ENCODE measurements at regions not wholly inside any gene's neighbourhood (a gene's known extent, or its start where the extent isn't known, plus 50 kb on each side); places are given as distances from the start of the nearest gene placed in this dataset.

DNA sequence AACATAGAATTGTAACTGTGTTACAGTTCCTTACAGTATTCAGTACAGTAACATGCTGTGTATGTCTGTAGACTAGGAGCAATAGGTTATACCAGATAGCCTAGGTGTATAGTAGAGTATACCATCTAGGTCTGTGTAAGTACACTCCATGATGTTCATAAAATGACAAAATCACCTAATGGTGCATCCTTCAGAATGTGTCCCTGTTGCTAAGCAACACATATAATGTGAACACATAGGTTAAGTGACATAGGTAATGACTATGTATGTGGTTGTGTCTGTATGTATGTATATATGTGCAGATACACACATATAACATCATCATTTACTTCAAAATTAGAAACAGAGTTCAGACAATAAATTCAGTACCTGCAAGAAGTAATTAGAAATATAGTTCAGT, 146.8 kb upstream of the GAP43 start:
- DNase-seq = no peak

DNA sequence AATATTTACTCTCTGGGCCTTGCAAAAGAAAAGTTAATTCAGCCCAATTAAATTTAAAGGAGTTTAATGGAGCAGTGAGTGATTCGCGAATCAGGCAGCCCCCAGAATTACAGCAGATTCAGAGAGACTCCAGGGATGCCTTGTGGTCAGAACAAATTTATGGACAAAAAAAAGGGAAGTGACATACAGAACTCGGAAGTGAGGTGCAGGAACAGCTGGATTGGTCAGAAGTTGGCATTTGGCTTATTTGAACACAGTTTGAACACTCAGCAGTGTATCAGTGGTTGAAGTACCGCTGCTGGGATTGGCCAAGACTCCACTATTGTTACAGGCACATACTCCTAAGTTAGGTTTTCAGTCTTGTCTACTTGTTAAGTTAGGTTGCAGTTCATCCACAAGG, 145.0 kb upstream of the GAP43 start:
- no peak for DNase-seq

DNA sequence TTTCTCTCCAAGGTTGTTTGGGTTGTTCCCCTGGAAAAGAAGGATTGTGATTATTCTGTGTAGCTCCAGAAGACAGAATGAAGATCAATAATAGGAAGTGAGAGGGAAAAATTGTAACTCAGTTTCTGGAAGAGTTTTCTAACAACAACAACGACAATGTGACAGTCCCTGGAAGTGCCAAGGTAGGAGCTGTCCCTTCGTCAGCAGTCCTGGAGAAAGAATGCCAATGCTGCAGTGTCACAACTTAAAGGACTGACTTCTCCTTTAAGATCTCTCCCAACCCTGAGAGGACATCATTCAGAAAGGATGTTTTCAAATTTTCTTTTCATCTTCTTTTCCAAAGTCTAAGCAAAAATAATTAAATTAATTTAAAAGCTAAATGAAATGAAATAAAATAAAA, 136.4 kb upstream of the GAP43 start:
- no peak for DNase-seq

DNA sequence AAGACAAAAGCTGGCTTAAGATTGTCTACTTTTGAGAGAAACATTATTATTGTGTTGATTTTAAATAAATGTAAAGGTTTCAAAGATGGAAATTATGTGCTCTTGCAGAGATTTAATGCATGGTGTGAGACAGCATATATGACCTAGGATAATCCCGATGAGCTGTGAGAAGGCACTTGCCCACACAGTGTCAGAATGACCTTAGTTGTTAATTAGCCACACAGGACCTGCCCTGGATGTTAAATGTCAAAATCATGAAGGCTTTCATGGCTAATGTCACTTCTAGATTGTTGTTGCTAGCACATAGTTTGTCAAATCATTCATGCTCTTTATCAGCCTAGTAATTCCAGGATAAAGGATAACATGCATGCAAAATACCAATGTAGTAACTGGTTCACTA, 135.3 kb upstream of the GAP43 start:
- no peak for DNase-seq

DNA sequence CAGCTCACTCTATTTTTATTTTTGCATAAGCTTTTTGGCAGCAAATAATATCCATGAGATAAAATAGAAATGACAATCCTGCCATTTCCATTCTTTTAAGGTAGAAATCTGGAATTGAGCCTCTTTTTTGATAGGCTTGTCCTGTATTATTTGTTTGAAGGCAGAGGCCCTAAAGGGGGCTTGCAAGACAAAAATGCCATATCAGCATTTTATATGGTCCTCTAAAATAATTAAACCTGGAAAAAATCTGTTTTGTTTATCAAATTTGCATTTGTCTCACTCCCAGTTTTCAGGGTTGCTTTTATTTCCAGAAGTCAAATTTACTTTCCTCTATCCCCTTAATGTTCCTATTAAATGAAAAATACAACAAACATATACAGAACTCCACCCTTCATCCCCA, 134.9 kb upstream of the GAP43 start:
- DNase-seq = no peak

DNA sequence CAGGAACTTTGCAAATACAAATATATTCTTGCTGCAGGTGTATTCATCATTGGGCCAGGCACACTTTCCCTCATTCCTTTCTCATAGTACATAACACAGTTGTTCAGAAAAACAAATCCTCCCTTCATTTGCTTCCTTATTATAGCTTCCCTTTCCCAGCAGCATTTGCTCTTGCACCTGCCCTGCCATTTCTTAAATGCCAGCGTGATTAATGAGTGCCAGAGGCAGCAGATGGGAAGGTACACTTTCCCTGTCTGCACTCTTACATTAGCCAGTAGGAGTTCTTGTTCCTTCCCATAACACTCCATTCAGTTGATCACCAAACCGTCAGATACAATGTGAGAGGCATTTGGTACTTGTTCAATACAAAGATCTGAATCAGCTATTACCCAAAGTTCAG, 128.5 kb upstream of the GAP43 start:
- no peak for DNase-seq

DNA sequence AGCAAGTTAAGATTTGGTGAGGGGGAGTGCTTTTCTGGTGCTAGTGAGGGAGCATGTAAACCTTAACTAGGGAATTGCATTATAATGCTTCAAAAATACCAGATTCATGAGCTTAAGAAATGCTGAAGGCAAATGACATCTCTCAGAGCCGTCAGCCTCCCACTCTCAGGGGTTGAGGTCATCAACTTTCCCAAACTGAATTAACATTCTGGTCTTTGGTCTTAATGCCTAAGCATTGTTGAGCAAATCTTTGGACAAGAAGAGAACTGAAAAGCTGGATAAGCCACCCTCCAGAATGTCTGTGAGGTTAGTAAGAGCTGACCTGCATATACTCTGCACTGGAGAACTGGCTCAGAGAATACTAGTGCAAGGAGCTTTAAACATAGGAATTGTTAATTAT, 124.9 kb upstream of the GAP43 start:
- DNase-seq = no peak

DNA sequence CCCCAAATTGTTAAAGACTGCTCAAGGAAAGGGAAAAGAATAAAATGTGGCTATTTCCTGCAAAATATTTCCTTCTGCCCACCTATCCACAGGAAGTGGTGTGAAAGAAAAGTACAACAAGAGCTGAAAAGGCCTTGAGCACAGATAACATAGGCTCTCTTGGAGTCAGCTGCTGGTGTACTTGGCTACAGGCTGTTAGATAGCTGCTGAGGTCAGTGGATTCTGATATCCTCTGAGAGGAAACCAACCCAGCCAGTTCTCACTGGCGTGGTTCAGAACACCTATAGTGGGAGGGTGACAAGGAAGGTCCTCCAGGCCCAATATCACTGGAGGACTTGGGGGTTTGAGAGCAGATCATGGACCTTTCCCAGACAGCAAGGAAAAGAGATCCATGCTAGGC, 124.4 kb upstream of the GAP43 start:
- DNase-seq = no peak

DNA sequence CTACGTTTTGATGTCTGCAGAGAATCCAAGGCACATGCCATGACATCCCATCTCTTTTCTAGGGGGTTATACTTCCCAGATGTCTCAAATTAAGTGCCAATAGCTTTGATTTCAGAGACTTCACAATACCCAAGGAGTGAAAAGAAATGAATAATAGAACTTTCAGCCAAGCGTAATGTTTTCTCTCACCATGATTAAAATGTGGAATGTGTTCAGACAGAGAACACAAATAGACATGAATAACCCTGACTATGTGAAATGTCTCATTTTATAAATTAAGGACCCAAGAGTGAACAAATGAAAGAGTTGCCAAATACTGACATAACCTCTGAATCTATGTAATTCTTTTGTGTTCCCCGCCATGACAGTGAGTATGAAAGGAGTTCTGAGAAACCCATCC, 123.6 kb upstream of the GAP43 start:
- DNase-seq = no peak

DNA sequence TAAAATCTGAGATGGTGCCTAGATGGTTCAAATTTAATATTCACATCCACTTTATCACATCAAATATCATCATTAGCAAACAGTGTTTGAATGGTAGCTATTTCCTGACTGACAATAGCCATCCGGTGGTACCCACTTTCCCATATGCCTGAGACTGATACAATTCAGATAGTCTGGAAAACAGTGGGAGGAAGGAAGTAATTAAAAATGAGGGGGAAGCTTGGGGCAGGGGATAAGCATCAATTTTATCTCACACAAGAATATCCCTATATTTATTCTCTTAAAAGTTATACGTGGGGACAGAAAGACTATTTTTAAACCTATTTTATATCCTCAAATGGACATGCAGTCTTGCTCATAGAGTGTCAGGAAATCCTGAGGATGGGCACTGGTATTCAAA, 122.5 kb upstream of the GAP43 start:
- DNase-seq = no peak

DNA sequence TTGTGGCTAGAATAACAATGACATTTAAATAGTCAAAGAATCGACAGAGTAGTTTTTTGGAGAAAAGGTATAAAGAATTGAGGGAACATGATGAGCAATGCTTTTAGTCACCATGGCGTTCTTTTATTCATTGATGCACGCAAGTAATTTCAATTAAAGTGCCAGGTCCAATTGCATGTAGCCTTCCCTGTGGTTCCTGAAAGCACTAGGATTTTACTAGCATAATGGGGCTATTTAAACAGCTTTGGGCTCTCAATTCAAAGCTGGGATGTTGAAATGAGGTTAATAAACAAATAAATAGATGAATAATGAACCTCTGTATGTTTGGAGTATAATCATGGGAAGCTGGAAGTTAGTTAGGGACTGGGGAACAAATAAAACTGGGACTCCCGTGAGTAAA, 121.2 kb upstream of the GAP43 start:
- no peak for DNase-seq

DNA sequence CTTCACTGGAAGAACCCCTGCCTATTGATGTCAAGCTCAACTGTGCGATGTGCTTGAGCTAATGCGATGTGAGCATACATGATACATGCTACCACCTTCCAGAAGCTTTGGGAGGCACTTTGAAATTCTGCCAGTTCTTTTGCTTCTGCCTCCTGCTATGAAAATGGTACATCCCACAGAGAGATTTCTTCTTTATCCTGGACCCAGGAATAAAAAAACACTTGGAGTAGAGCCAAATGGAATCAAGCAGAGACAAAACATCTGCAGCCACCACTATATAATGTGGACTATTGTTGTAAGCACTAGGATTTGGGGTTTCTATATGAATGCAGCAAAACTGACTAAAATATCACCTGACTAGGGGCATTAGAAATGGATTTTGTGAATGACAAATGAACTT, 119.9 kb upstream of the GAP43 start:
- no peak for DNase-seq

DNA sequence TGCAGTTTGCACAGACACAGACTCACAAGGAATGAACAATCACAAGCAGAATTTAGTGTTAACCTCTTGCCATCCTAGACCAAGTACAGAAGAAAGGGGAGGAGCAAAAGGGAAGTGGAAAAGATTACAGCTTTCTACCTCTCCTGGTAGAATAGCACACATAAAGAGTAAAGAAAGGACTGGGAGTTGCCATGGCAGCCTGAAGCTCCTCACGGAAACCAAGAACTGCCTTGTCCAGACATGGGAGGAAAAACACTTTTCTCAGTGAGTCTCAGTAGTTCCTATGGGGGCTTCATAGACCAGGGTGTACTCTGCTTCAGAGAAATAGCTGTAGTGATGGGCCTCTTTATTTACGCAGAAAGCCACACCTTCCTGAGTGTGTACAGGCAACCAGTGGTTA, 114.7 kb upstream of the GAP43 start:
- DNase-seq = no peak

DNA sequence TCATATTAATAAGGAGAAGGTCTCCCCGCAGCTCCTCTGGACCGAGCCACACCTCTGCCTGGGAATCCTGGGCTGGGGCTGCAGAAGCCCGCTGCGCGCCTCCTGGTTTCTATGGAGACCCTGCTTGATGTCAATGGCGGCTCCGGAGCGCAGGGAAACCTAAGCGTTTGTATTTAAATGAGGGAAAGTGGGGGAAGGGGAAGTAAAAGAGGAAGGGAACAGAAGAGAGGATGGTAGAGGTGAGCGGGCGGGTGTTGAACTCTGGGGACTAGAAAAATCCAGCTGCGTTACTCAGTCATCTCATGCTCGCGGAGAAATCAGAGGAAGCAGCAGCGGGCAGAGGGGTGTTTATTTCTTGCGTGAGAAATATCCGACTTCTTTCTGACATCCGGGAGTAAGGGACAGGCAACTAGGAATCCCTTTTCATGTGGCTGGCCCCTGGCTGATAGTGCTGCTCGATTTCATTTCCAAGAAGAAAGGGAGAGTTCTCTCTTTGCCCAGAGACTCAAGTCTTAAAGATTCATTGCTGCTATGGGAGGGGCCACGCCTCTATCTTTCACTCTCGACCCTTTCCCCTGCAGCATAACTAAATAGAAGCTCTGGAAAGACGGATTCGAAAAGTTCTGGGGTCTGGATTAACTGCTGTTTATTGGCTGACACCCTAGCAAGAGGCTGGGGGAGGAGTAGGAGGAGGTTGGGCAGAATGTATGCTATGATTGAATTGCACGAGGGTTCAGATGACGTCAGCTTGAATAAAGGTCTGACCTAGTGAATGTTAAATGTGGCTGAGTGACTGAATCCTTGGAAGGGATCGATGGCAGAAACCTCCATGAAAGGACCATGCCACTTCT, 110.5 kb upstream of the GAP43 start:
- DNase-seq = peak; percentile 27

DNA sequence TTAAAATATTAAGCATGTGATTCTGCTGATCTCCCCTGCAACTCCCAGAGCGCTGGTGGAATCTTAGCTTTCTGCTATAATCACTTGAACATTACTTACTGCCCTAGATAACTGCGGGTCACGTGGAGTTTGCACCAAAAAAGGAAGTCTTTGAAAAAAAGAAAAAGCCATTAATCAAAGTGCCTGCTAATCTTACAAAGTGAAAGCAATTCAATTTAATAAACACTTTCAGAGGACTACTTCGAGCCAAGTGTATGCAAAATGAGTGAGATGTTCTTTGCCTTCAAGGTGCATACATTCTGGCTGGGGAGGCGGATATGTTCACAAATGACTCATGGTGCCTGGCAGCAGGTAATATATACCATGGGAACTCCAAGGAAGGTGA, 109.9 kb upstream of the GAP43 start:
- DNase-seq = no peak

DNA sequence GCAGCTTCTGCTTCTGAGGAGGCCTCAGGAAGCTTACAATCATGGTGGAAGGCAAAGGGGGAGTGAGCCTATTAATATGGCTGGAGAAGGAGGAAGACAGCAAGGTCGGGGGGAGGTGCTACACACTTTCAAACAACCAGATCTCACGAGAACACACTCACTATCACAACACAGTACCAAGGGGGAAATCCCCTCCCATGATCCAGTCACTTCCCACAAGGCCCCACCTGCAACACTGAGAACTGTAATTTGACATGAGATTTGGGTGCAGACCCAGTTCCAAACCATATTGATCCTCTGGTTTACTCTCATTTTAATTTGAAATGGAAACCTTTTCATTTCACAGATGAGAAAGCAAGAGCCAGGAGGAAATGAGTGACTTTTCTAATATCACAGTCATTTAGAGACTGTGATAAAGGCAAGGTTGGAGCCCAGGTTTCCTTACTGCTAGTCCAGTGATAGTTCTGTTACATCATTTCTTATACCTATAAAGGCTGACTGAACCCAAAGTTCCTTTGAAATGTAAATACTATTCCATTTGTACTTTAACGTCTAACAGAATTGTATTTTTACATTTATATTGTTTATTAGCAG, 105.8 kb upstream of the GAP43 start:
- no peak for DNase-seq

DNA sequence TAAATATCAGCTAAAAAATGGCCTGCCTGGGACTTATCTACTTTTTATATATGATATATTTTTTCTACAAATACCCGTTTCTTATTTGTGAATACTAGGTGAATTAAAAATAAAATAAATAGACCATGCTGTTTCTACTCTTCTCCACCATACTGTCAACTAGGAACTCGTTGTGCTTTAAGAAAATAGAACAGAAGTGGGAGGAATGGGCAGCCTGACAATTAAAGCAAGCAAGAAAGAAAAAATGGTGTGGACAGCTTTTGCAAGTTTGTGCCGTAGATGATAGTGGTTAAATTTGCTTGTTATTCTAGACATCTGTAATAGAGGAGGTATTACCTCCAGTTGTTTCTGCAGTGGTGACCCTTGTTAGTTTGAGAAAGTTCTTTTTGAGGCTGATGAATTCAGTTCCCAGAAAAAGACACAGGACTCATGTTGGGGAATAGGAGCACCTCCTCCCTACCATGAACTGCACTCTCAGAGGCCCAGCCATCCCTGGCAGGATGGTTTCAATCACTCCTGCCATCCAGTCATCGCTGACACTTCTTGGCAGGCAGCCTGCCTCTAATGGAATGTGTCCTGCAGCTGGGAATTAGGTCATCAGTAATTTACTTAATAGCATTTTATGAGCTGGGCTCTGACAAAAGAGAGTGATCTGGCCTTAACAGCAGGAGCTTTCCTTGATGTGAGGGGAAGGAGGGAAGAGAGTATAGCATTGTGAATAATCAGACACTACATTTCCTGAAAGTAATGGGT, 105.0 kb upstream of the GAP43 start:
- DNase-seq = no peak

DNA sequence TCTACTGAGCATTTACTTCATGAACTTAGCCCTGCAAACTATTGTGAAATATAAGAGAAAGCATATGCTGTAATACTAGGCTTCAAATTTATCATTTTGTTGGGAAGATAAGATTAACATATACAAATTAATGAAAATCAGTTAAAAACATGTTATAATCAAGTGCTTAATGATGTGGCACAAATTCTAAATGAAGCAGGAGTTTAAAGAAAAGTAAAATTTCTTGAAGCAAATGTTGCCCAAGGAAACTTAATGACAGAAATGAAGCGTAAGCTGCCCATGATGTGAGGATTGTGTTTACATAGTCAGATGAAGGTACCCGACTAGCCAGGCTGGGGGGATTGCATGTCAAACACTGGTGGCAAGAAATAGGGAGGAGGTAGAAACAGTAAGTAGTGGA, 103.1 kb upstream of the GAP43 start:
- no peak for DNase-seq

DNA sequence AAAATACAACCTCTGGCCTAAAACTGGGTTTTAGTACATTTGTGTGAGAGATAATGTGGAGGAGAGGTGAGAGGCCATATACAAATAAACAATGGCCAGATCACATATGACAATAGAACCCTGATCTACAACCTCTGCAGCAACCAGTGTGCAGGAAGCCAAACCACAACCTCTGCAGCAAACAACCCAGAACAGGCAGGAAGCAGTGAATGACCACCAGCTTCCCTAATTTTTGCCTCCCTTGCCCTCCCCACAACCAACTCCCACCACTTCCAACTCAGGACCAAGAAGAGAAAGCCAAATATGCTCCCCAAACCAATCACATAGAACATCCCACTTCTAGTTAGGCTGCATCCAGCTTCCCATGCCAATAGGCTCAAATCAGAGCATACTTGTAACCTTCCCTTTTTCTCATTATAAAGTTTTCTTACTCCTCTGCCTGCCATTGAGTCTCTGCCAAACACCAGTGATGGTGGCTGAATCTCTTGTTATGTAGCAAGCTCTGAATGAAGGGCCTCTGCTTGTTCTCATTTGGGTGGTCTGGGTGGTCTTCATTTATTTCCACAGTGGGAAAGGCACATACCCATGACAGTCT, 102.6 kb upstream of the GAP43 start:
- DNase-seq = no peak

DNA sequence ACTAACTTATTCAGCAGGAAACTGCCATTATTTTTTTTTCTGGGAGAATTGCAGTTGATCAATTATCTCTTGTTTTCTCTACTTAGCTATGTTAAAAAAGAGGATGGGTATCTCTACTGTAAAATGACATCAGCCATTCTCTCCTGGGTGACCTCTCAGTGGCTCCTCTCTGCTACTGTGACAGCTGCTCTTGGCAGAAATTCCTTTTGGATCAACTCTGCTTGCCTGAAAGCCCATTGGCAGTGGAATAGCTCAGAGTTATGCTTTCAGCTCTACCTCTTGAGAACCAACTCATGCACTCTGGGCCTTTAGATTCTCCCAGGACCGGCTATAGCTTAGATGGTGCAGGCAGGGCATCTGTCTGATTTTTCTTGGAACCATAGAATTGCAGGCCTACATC, 99.9 kb upstream of the GAP43 start:
- DNase-seq = no peak

DNA sequence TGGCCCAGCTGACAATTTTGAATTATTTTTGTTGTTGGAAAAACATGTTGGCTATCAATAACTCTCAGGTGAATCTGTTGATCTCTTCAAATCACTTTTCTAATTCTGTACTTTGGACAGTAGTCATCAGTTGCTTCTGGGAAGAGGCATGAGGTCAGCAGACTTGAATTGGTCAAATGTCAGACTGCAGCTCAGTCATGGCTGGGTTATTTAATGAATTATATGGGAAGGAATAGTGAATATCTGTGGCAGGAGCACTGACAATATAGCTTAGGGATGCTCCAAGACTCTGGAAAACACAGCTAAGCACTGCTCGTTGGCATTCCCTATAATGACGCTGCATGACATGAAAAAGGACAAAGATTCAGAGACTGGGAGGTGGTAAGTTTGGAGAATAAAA, 98.8 kb upstream of the GAP43 start:
- no peak for DNase-seq

DNA sequence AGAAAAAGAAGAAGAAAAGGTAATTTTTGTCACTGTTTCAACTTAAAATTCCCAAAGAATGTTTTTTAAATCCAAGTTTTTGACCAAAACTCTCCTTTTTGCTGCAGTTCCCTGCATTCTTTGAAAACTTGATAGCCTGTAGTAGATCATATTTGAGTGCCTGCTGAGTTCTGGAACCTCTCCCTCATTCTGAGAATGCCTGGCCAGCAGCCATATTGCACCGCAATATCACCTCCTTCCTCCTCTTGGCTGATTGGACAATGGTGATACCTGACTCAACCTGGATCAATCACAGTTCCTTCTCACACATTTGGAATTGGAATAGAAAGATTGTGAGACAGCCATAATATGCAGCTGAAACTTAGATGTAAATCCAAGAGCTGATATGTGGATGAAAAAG, 97.6 kb upstream of the GAP43 start:
- DNase-seq = no peak

DNA sequence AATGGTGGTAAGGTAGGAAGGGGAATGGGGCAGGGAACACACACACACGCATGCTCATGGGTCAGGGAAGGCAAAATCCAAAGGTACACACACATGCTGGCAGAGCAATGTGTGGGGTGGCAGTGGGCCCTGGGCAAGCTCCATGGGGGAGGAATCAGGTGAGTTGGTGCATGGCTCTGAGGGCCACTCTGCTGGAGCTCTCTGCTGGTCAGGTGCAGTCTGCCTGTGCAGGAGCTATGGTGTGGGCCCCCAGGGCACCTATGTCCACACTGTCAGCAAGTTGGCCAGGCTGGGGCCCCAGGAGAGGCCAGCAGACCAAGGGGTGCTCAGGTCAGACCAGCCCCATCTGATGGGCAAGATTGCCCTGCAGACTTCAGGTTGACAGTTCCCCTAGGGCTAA, 90.1 kb upstream of the GAP43 start:
- no peak for DNase-seq

DNA sequence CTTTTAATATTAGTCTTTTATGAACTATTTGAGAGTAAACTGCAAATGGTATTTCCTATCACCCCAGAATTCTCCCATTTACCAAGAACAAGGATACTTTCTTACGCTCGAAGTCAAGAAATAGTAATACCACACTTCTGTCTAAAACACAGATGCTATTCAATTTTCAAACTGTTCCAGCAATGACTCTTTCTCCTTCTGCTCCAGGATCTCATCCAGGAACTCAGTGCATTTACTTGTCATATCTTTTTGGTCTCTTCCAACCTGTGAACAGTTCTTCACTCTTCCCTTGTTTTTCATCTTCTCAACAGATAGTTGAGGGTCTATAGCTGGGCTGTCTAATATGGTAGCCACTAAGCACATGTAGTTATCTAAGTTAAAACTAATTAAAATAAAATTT, 87.1 kb upstream of the GAP43 start:
- no peak for DNase-seq
